DND-41 (cell line): ENCODE measurements at regions not wholly inside any gene's neighbourhood (a gene's known extent, or its start where the extent isn't known, plus 50 kb on each side); places are given as distances from the start of the nearest gene placed in this dataset.

Source experiments
- CTCF ChIP-seq: IDR thresholded peaks from 2 replicates; pipeline ENCODE4 v1.5.1; 2012; ENCODE audit warnings: borderline replicate concordance, low read length, moderate library complexity, mild to moderate bottlenecking; ENCODE audit not compliant: poor library complexity, severe bottlenecking; ENCODE audit errors: extremely low read depth
- EZH2 ChIP-seq: IDR thresholded peaks from 3 replicates; pipeline ENCODE4 v1.6.1; 2012; ENCODE audit warnings: borderline replicate concordance, low read depth, mild to moderate bottlenecking, moderate library complexity, low read length, inconsistent platforms; ENCODE audit not compliant: severe bottlenecking

- no peak for TF ChIP-seq CTCF
- no peak for TF ChIP-seq EZH2
Measured at GRCh38 chr7:4352069-4352468, 330.0 kb upstream of the FOXK1 start.
